Stimulated activated CD4-positive, alpha-beta T cell treated with anti-CD3 and anti-CD28 coated beads, Interleukin-4, amount 100 ng/mL, for 1 hour (primary cell): ENCODE measurements at regions not wholly inside any gene's neighbourhood (a gene's known extent, or its start where the extent isn't known, plus 50 kb on each side); places are given as distances from the start of the nearest gene placed in this dataset.
A peak's percentile ranks its signal among the peaks of the same experiment; 100 is the strongest.
"Not testable (repeated sequence)": the region's sequence is repeated elsewhere in the genome, so short reads cannot be mapped to it uniquely, and the experiment has no call there.

Source experiments
- DNase-seq: peaks from one replicate; pipeline ENCODE4 v3.0.0-alpha.2; 2020

DNA sequence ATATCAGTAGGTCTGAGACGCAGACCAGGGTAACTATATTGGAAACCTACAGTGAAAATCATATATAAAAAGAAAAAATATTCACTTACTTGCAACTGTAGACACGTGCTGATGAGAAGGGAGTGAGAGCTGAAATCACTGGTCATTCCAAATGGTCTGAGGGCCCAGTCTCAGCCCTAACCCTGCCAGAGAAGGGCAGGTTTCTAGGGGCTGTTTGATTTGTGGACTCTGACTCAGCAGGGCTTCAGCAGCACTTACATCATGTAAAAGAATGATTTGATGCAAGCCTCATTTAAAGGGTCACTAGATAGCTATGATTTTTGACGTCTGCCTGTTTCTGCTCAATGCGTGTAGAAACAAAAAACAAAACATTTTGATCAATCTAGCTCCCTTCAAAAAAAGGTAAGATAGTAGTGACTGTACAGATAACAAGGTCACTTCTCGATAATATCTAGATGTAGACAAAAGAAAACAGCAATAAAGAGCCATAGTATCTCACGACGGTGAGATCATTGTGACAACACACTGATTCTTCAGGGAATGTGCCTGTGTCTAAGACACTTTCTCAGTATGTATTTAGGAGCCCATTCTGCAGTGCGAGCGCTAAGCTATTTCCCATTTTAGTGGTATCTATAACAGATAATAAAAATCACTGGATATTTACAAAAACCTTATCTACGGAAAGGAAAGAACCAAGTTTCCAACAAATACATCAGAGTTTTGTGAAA, 307.2 kb downstream of the HIVEP2 start:
- no peak for DNase-seq

DNA sequence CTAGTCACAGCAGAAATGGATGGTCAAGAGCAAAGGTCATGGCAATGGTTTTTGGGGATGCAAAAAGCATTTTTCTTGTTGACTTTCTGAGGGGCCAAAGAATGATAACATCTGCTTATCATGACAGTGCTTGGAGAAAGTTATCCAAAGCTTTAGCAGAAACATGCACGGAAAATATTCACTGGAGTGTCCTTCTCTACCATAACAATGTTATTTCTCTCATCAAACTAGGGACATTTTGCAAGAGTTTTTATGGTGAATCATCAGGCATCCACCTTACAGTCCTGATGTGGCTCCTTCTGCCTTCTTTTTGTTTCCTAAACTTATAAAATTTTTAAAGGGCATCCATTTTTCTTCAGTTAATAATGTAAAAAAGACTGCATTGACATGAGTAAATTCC, 302.3 kb downstream of the HIVEP2 start:
- no peak for DNase-seq

DNA sequence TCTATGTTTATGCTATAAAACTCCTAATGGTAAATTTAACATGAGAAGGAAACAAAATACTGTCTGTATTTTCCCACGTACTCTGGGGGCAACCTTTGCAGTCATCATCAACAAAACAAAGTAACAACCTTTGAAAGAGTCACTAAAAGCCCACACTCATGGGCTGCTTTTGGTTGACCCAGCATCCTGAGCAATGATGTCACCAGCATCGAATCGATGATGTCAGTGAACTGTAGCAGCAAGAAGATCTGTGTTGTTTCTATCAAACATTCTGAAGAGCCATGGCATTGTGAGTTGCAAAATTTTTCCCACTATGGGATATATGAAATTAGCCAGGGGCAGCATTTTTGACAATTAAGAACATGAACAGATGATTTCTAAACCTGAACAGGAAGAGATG, 300.1 kb downstream of the HIVEP2 start:
- no peak for DNase-seq

DNA sequence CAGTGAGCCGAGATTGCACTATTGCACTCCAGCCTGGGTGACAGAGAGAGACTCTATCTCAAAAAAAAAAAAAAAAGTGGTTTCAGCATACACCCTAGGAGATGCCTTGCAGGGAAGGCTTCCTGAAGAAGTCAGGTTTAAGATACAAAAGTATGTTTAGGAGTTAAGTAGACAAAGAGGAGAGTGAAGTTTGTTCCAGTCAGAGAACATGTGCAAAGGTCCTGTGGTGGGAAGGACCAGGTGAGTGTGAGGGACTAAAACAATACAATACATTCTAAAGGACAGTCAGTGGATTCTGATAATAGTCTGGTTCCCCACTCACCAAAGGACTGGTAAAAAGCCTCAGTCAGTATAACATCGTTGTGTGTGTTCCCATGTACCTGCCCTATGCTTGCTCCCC, 299.3 kb downstream of the HIVEP2 start:
- DNase-seq, result no peak

- DNase-seq, result no peak
Measured at GRCh38 chr6:142647449-142648035, 297.4 kb downstream of the HIVEP2 start.

DNA sequence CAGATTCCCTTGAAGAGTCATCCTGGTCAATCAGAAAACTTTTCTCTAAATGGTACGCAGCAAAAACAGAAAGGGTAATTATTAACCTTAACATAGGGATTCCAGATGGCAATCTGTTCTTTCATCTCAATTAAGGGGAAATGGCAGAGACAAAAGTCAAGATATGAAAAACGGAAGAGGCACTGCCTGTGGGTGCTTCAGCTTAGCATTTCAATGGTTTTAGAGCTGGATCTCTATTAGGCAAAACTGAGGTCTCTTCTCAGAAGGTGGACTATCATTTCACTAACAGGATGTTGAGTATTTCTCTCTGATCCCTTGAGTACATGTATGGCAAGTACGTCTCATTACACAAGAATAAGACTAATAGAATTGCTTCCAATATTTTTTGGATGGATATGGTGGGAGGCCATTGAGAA, 296.9 kb downstream of the HIVEP2 start:
- no peak for DNase-seq

- no peak for DNase-seq
Measured at GRCh38 chr6:142648526-142648925, 296.4 kb downstream of the HIVEP2 start.

- not testable (repeated sequence) for DNase-seq
Measured at GRCh38 chr6:142649438-142650234, 295.3 kb downstream of the HIVEP2 start.

- DNase-seq, result no peak
Measured at GRCh38 chr6:142651384-142651783, 293.6 kb downstream of the HIVEP2 start.

- no peak for DNase-seq
Measured at GRCh38 chr6:142653710-142654420, 291.1 kb downstream of the HIVEP2 start.

- DNase-seq, result no peak
Measured at GRCh38 chr6:142659661-142660060, 285.3 kb downstream of the HIVEP2 start.

DNA sequence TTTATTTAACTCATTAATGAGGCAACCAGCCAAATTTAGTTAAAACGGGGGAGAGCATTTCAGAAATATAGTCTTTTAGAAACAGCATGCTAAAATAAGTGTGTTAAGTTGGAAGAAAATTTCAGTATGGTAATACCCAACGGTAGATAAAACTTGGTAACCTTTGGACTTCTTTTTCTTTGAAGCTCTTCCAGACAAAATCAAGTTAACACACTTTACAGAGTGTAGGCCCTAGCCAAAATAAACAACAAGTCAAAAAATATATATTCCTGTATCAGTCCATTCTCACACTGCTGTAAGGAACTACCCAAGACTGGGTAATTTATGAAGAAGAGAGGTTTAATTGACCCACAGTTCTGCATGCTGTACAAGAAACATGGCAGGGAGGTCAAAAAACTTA, 279.6 kb downstream of the HIVEP2 start:
- DNase-seq, result no peak

DNA sequence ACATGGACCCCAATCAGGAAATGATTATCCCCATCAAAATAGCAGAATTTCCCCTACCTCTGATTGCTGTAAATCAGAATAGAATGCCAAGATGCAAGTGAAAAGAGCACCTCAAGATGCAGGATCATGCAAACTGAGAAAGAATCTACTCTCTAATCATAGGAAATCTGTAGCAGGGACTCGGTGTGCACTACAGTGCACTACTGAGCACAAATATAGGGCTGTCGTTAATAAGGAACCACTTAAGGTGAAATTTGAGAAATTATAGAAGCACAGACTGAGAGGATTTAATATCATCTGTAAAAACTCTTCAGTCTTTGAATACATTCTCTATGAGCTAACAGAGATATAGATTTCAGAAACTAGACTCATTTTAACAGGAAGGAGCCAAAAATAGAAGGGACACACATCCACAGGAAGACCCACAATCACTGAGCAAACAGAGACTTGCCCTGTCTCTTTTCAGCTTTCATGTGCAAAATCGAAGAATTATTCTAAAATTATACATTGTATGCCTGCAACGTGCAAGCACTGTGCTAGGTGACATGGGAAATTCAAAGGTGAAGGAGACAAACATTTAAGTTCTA, 278.3 kb downstream of the HIVEP2 start:
- no peak for DNase-seq

- DNase-seq, result no peak
Measured at GRCh38 chr6:142669471-142670351, 275.3 kb downstream of the HIVEP2 start.

DNA sequence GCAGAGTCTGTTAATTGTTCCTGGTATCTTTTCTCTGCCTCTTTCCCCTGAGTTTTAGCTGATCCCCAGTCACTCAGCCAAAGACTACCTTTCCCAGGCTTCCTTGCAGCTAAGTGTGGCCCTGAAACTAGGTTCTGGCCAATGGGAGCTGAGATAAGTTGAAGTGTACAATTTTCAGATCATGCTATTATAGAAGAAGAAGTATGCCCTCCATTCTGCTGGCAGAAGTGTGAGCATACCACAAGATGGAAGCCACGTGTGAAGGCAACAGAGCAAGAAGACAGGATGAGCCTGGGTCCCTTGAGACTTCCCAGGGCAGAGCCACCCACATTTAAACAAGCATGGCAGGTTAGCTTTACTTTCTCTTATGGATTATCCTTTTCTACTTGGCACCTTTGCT, 273.2 kb downstream of the HIVEP2 start:
- no peak for DNase-seq

GRCh38 chr6:142675517-142675916, 269.5 kb downstream of the HIVEP2 start:
- DNase-seq, result no peak

- no peak for DNase-seq
Measured at GRCh38 chr6:142676027-142676443, 268.9 kb downstream of the HIVEP2 start.

DNA sequence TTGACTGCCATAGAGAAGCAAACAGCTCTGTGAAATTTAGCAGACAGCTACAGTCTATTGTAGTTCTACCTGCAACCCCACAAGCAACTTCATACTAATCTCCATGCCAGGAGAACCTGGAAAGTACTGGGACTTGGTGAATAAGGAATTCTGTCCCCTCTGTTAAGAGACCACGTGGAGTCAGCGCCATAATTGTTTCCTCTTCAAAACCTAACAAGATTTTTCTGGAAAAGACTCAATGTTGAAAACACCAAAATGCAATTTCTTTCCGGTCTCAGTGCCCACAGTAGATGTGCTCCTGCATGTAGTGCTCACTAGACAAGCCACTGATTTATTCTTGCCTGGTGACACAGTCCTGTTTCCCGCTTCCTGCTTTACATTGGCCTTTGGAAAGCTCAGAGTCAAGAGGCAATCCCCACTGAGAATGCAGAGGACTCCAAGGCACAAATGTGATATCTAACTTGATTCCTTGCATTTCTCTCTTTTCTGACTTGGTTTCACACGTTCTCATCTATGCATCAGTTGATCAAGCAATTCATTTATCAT, 268.3 kb downstream of the HIVEP2 start:
- no peak for DNase-seq

DNA sequence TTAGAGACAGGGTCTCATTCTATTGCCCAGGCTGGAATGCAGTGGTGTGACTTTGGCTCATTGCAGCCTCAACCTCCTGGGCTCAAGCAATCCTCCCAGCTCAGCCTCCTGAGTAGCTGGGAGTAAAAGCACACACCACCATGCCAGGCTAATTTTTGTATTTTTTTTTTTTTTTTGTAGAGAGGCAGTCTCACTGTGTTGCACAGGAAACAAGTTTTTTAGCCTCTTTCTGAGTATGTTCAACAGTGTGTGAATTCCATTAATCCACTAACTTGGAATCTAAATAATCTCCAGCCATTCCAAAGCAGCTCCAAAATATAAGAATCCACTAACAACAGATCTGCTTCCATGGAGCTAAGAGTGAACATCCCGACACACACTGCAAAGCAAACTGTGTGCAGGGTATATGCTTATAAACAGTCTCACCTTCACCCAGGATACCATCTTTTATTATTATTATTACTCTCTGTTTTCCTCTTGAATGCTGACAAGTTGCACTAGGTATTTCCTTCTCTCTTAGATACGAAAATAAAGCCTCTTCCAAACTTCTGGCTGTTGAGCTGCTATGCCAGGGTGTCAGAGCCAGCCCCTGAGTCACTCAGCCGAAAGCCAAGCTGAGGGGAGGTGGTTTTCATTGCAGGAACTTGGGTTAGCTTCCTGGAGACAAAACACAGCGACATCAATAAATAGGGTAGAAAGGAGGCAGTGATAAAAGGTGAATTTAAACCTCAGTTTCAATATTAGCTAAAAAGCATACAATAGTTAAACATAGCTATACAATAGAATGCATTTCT, 264.9 kb downstream of the HIVEP2 start:
- peak; percentile 29 for DNase-seq

DNA sequence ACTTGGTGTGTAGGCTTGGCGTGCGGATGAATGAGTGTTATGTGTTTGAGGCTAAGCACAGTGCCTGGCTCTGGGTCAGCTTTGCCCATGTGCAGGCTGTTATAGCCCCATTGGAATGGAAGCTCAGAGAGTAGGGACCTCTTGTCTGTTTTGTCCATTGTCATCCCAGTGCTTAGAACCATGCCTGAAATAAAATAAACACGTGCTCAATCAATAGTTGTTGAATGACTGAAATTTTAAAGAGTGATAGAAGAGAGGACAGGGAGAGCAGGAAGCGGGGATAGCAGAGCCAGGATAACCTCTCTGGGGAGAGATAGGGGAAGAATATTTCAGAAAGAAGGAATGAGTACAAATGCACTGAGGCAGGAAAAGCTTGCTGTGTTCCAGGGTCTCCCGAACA, 263.9 kb downstream of the HIVEP2 start:
- DNase-seq, result no peak

DNA sequence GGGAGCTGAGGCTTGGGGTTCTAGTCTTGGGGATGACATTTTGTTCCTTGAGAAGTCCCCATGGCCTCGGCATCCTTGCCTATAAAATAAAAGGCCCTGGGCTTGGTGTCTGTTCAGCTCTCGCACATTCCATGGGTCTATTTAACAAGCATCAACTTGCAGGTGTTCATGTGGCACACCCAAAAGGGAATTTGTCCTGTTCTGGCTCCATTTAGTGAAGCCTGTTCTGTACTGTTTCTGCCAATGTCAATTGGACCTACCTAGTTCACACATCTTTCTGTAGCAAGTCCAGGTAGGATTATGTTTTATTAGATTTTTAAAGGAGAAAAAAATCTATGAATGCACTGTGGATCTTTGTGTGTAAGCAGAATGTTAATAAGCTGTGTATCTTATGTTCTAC, 262.0 kb downstream of the HIVEP2 start:
- no peak for DNase-seq
